IMR-90 (cell line): ENCODE measurements at regions not wholly inside any gene's neighbourhood (a gene's known extent, or its start where the extent isn't known, plus 50 kb on each side); places are given as distances from the start of the nearest gene placed in this dataset.

Experiments used
- ATAC-seq: fragments of 200-7000 bp; cut with Tn5 transposase; 2 replicates; pipeline ENCODE4 v1.9.1; 2020; ENCODE audit warnings: low read depth, mild to moderate bottlenecking, moderate library complexity
- BruUV-seq: library from RNA; stranded (reverse); fragments of 400-500 nt; replicated peaks from 2 replicates; lab custom pipeline; 2021; lab: Mats Ljungman, UMichigan
- CTCF ChIA-PET: fragments of 300-600 bp; formaldehyde crosslinking; extraction: SDS; loops from one replicate; lab custom pipeline; 2021; ENCODE audit warnings: antibody characterized with exemption; lab: Yijun Ruan, JAX
- POLR2A ChIA-PET: fragments of 300-600 bp; sonication (Branson Sonifier 250); formaldehyde crosslinking; loops from one replicate; lab custom pipeline; 2022; ENCODE audit warnings: antibody characterized with exemption; ENCODE audit not compliant: unreplicated experiment; lab: Charles Lee
- DNase-seq: peaks from one replicate; pipeline ENCODE4 v3.0.0; 2013
- H2AFZ ChIP-seq: replicated peaks from 2 replicates; pipeline ENCODE3; 2013; ENCODE audit warnings: low read length, mild to moderate bottlenecking; ENCODE audit not compliant: poor library complexity
- H2AK5ac ChIP-seq: 2 replicates; pipeline ENCODE4 v1.6.1; 2013; ENCODE audit warnings: low read depth, low read length, inconsistent platforms
- H2AK9ac ChIP-seq: replicated peaks from 2 replicates; pipeline ENCODE3; 2013; ENCODE audit warnings: mild to moderate bottlenecking, low read depth, low read length, moderate library complexity; ENCODE audit not compliant: poor library complexity
- H2BK120ac ChIP-seq: 2 replicates; pipeline ENCODE4 v1.6.1; 2013; ENCODE audit warnings: low read depth, low read length, inconsistent platforms
- H2BK15ac ChIP-seq: 3 replicates; pipeline ENCODE4 v1.6.1; 2013; ENCODE audit warnings: low read depth, low read length, inconsistent platforms
- H2BK20ac ChIP-seq: 2 replicates; pipeline ENCODE4 v1.6.1; 2013; ENCODE audit warnings: low read depth, mild to moderate bottlenecking, inconsistent platforms, low read length, moderate library complexity
- H2BK5ac ChIP-seq: 2 replicates; pipeline ENCODE4 v1.6.1; 2013; ENCODE audit warnings: mild to moderate bottlenecking, low read depth, low read length, inconsistent platforms; ENCODE audit not compliant: poor library complexity, severe bottlenecking
- H3K14ac ChIP-seq: replicated peaks from 2 replicates; pipeline ENCODE4 v1.6.1; 2013; ENCODE audit warnings: low read depth, low read length, inconsistent platforms
- H3K18ac ChIP-seq: 2 replicates; pipeline ENCODE4 v1.6.1; 2013; ENCODE audit warnings: low read depth, low read length, control low read depth
- H3K23ac ChIP-seq: 2 replicates; pipeline ENCODE4 v1.6.1; 2013; ENCODE audit warnings: low read depth, low read length, inconsistent platforms
- H3K27ac ChIP-seq: 2 replicates; pipeline ENCODE4 v1.5.1; 2013; ENCODE audit warnings: mild to moderate bottlenecking, control low read depth, low read length; ENCODE audit not compliant: insufficient read depth
- H3K27me3 ChIP-seq: 2 replicates; pipeline ENCODE4 v1.6.1; 2013; ENCODE audit warnings: low read length; ENCODE audit not compliant: control insufficient read depth, insufficient read depth
- H3K36me3 ChIP-seq: 2 replicates; pipeline ENCODE4 v1.6.1; 2013; ENCODE audit warnings: low read length, mixed read lengths; ENCODE audit not compliant: control insufficient read depth, insufficient read depth
- H3K4ac ChIP-seq: 2 replicates; pipeline ENCODE4 v1.6.1; 2013; ENCODE audit warnings: low read depth, low read length, inconsistent platforms
- H3K4me1 ChIP-seq: 2 replicates; pipeline ENCODE4 v1.6.1; 2013; ENCODE audit warnings: low read length, mixed read lengths; ENCODE audit not compliant: control insufficient read depth, insufficient read depth
- H3K4me2 ChIP-seq: 2 replicates; pipeline ENCODE4 v1.6.1; 2013; ENCODE audit warnings: low read depth, mild to moderate bottlenecking, control low read depth, low read length, moderate library complexity
- H3K4me3 ChIP-seq: 2 replicates; pipeline ENCODE4 v1.5.1; 2013; ENCODE audit warnings: low read depth, mild to moderate bottlenecking, control low read depth, low read length, moderate library complexity; ENCODE audit not compliant: insufficient read depth
- H3K56ac ChIP-seq: 2 replicates; pipeline ENCODE4 v1.6.1; 2013; ENCODE audit warnings: low read length, inconsistent platforms; ENCODE audit not compliant: insufficient read depth; ENCODE audit errors: extremely low read depth
- H3K79me1 ChIP-seq, 2 experiments: 2 replicates each; pipeline ENCODE4 v1.6.1; 2013; ENCODE audit warnings: low read length in 2 of 2, inconsistent platforms in 1 of 2, low read depth in 1 of 2
- H3K9ac ChIP-seq: 2 replicates; pipeline ENCODE4 v1.6.1; 2013; ENCODE audit warnings: low read depth, low read length, control low read depth
- H3K9me1 ChIP-seq: 2 replicates; pipeline ENCODE4 v1.6.1; 2013; ENCODE audit warnings: low read length, inconsistent platforms; ENCODE audit not compliant: insufficient read depth
- H3K9me3 ChIP-seq: 2 replicates; pipeline ENCODE4 v1.6.1; 2013; ENCODE audit warnings: low read length; ENCODE audit not compliant: control insufficient read depth, insufficient read depth
- H4K20me1 ChIP-seq: 2 replicates; pipeline ENCODE4 v1.6.1; 2013; ENCODE audit warnings: low read length, inconsistent platforms; ENCODE audit not compliant: insufficient read depth
- H4K5ac ChIP-seq: 2 replicates; pipeline ENCODE4 v1.6.1; 2013; ENCODE audit warnings: mild to moderate bottlenecking, low read depth, low read length, control low read depth
- H4K8ac ChIP-seq, 2 experiments: 2 replicates each; pipeline ENCODE4 v1.6.1; 2013; ENCODE audit warnings: low read depth in 2 of 2, low read length in 2 of 2, control low read depth in 1 of 2, inconsistent platforms in 1 of 2
- H4K91ac ChIP-seq: 2 replicates; pipeline ENCODE4 v1.6.1; 2013; ENCODE audit warnings: low read depth, low read length, inconsistent platforms; ENCODE audit not compliant: insufficient read depth
- BHLHE40 ChIP-seq: fragments of 150-350 bp; IDR thresholded peaks from 2 replicates; pipeline ENCODE4 v1.6.1; 2016; ENCODE audit warnings: mild to moderate bottlenecking, low read depth, low read length
- CEBPB ChIP-seq: IDR thresholded peaks from 2 replicates; pipeline ENCODE4 v1.6.1; 2012; ENCODE audit warnings: low read depth, low read length, improper control_type of control experiment
- CHD1 ChIP-seq: IDR thresholded peaks from 2 replicates; pipeline ENCODE4 v1.6.1; 2012; ENCODE audit warnings: low read depth, low read length, improper control_type of control experiment
- MAFK ChIP-seq: IDR thresholded peaks from 2 replicates; pipeline ENCODE4 v1.6.1; 2012; ENCODE audit warnings: low read depth, low read length, improper control_type of control experiment
- MXI1 ChIP-seq: IDR thresholded peaks from 2 replicates; pipeline ENCODE4 v1.6.1; 2012; ENCODE audit warnings: low read depth, mild to moderate bottlenecking, low read length, moderate library complexity, borderline replicate concordance
- RAD21 ChIP-seq: IDR thresholded peaks from 2 replicates; pipeline ENCODE4 v1.6.1; 2012; ENCODE audit warnings: low read length, improper control_type of control experiment
- WGBS, 2 experiments: methylation state at CpG; one replicate each; pipeline versions ENCODE4 v1.1.5 to v1.1.7; 2013; ENCODE audit warnings: missing lambda C conversion rate in 2 of 2; ENCODE audit not compliant: insufficient read length in 1 of 2; ENCODE audit errors: extremely low coverage in 2 of 2; 5-methylcytosine and 5-hydroxymethylcytosine counted together
- dilution Hi-C: fragments of 300-500 bp; cut with HindIII; formaldehyde crosslinking; loops from one replicate; pipeline ENCODE4 v1.14.3; 2018; ENCODE audit warnings: low sequenced_read_pairs; ENCODE audit not compliant: unreplicated experiment
- in situ Hi-C: fragments of 300-500 bp; cut with MboI; formaldehyde crosslinking; loops from 3 replicates; pipeline ENCODE4 v1.14.3; 2019; ENCODE audit warnings: low sequenced_read_pairs, inconsistent platforms, mixed read lengths
- intact Hi-C: fragments of 100-400 bp; cut with micrococcal nuclease; formaldehyde crosslinking; loops from 2 replicates; pipeline ENCODE4 v1.10.0; 2022
- TF ChIP-seq, protein P1 (sequence below): conservative IDR thresholded peaks from 2 replicates; pipeline ENCODE4 v1.5.1; 2012; ENCODE audit warnings: mild to moderate bottlenecking, low read depth, low read length, improper control_type of control experiment

DNA sequence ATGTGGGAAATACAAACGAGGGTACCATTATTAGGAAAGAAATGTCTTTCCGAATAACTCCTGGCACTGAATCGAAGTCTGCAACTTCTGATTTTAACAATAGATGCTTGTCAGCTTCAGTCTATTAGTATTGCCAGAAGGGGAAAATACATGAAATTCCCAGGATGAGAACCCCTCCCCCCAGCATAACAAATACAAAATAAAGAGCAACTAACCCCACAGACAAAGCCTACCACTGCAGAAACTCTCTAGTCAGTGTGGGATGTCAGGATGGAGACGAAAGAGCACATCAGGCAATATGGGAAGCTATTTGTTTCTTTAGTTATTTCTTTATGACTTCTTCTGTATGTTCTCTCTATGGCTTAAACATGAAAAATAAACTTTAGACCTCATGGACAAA lies 365.0 kb upstream of the CDH2 start:
- Histone ChIP-seq H3K56ac (no peak overlapping the region), H3K14ac (no peak overlapping the region), H4K20me1 (no peaks in the 10 kb centered on the region), H3K9me1 (no peaks in the 10 kb centered on the region), H3K18ac (no peak overlapping the region), H3K27me3 (no peaks in the 10 kb centered on the region), H3K36me3 (no peaks in the 10 kb centered on the region), H3K4me1 (no peaks in the 10 kb centered on the region), H3K4me3 (no peak overlapping the region), H4K91ac (no peak overlapping the region), H2AK9ac (no peak overlapping the region), H2BK20ac (no peak overlapping the region), H2BK120ac (no peak overlapping the region), H3K9ac (no peak overlapping the region), H2AFZ (no peak overlapping the region), H3K27ac (no peak overlapping the region), H2BK15ac (no peak overlapping the region), H4K8ac (no peak overlapping the region), H3K23ac (no peak overlapping the region), H3K4me2 (no peak overlapping the region), H4K5ac (no peak overlapping the region), H2AK5ac (no peak overlapping the region), H3K9me3 (no peaks in the 10 kb centered on the region), H2BK5ac (no peak overlapping the region), H3K4ac (no peak overlapping the region), H3K79me1 (no peaks in the 10 kb centered on the region)
- intact Hi-C loops = no loop called here
- dilution Hi-C loops = no loop called here
- in situ Hi-C loops = no loop called here
- TF ChIP-seq RAD21 (no peak), CHD1 (no peak), CEBPB (no peak), MXI1 (no peak), BHLHE40 (no peak), MAFK (no peak)
- TF ChIP-seq, protein P1, sequence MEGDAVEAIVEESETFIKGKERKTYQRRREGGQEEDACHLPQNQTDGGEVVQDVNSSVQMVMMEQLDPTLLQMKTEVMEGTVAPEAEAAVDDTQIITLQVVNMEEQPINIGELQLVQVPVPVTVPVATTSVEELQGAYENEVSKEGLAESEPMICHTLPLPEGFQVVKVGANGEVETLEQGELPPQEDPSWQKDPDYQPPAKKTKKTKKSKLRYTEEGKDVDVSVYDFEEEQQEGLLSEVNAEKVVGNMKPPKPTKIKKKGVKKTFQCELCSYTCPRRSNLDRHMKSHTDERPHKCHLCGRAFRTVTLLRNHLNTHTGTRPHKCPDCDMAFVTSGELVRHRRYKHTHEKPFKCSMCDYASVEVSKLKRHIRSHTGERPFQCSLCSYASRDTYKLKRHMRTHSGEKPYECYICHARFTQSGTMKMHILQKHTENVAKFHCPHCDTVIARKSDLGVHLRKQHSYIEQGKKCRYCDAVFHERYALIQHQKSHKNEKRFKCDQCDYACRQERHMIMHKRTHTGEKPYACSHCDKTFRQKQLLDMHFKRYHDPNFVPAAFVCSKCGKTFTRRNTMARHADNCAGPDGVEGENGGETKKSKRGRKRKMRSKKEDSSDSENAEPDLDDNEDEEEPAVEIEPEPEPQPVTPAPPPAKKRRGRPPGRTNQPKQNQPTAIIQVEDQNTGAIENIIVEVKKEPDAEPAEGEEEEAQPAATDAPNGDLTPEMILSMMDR = no peak
- no peak for DNase-seq
- CTCF ChIA-PET = no interaction called here
- POLR2A ChIA-PET = no interaction called here
- no TSS peak for BruUV-seq
- ATAC-seq = no peak
- WGBS, 2 experiments = no CpG with 5 or more reads among the region's 4 CpGs
